HL-60 (cell line): ENCODE measurements at regions not wholly inside any gene's neighbourhood (a gene's known extent, or its start where the extent isn't known, plus 50 kb on each side); places are given as distances from the start of the nearest gene placed in this dataset.

Source experiments
- DNase-seq, 2 experiments: peaks; one replicate each; pipeline ENCODE4 v3.0.0-alpha.2; 2010 to 2020; ENCODE audit warnings: low read depth in 1 of 2, low spot score in 1 of 2
- H3K27ac ChIP-seq: fragments of 250-450 bp; sonication (Bioruptor Pico); replicated peaks from 2 replicates; pipeline ENCODE4 v1.5.1; 2020; ENCODE audit warnings: mild to moderate bottlenecking, moderate library complexity
- H3K27me3 ChIP-seq: fragments of 250-450 bp; sonication (Bioruptor Pico); 2 replicates; pipeline ENCODE4 v1.5.1; 2021; ENCODE audit warnings: mild to moderate bottlenecking, moderate library complexity; ENCODE audit not compliant: insufficient read depth, poor library complexity, severe bottlenecking
- H3K4me3 ChIP-seq: replicated peaks from 2 replicates; pipeline ENCODE4 v1.5.1; 2011; ENCODE audit warnings: mild to moderate bottlenecking, control low read depth, low read length; ENCODE audit not compliant: insufficient read depth
- CTCF ChIP-seq: IDR thresholded peaks from one replicate; pipeline ENCODE4 v1.5.1; 2011; ENCODE audit warnings: low read length, control low read depth, inconsistent platforms; ENCODE audit not compliant: insufficient read depth
- GABPA ChIP-seq: IDR thresholded peaks from 2 replicates; pipeline ENCODE4 v1.6.1; 2012; ENCODE audit warnings: low read depth
- POLR2AphosphoS5 ChIP-seq: IDR thresholded peaks from 2 replicates; pipeline ENCODE4 v1.6.1; 2012; ENCODE audit warnings: low read depth
- REST ChIP-seq: IDR thresholded peaks from 2 replicates; pipeline ENCODE4 v1.6.1; 2012; ENCODE audit warnings: low read depth; ENCODE audit not compliant: insufficient replicate concordance
- SPI1 ChIP-seq: IDR thresholded peaks from 2 replicates; pipeline ENCODE4 v1.6.1; 2012; ENCODE audit warnings: low read depth, mild to moderate bottlenecking, borderline replicate concordance

GRCh38 chr13:47426126-47426849 lies 529.4 kb upstream of the HTR2A start:
- Histone ChIP-seq H3K27ac (no peak overlapping the region), H3K4me3 (no peak overlapping the region), H3K27me3 (no peaks in the 10 kb centered on the region)
- DNase-seq: no peak
- TF ChIP-seq CTCF (no peak), REST (no peak), SPI1 (no peak), POLR2AphosphoS5 (no peak), GABPA (no peak)

- H3K27me3 ChIP-seq: no peaks in the 10 kb centered on the region
- H3K4me3 ChIP-seq: no peak overlapping the region
- no peak for DNase-seq
- H3K27ac ChIP-seq: no peak overlapping the region
- TF ChIP-seq POLR2AphosphoS5 (no peak), GABPA (no peak), REST (no peak), CTCF (no peak), SPI1 (no peak)
These were observed 524.7 kb upstream of the HTR2A start for GRCh38 chr13:47421525-47421924.

GRCh38 chr13:47420568-47420967 lies 523.7 kb upstream of the HTR2A start:
- TF ChIP-seq CTCF: no peak
- no peak for TF ChIP-seq SPI1
- no peak for TF ChIP-seq GABPA
- no peak for TF ChIP-seq REST
- TF ChIP-seq POLR2AphosphoS5: no peak
- Histone ChIP-seq H3K4me3 (no peak overlapping the region), H3K27me3 (no peaks in the 10 kb centered on the region), H3K27ac (no peak overlapping the region)
- DNase-seq: no peak
